B cell (primary cell): ENCODE measurements at regions not wholly inside any gene's neighbourhood (a gene's known extent, or its start where the extent isn't known, plus 50 kb on each side); places are given as distances from the start of the nearest gene placed in this dataset.

Experiments
- ATAC-seq: fragments of 200-7000 bp; cut with Tn5 transposase; one replicate; pipeline ENCODE4 v1.10.0; 2021; ENCODE audit warnings: low read depth, mild to moderate bottlenecking, moderate number of reproducible peaks, moderate library complexity
- CTCF ChIA-PET: fragments of 350-600 bp; sonication (Branson Sonifier 250); formaldehyde crosslinking; loops from one replicate; lab custom pipeline; 2021; ENCODE audit warnings: antibody characterized with exemption, inconsistent platforms; lab: Charles Lee
- POLR2A ChIA-PET: fragments of 350-600 bp; sonication (Branson Sonifier 250); formaldehyde crosslinking; loops from one replicate; lab custom pipeline; 2021; ENCODE audit warnings: antibody characterized with exemption; lab: Charles Lee
- DNase-seq: peaks from one replicate; pipeline ENCODE4 v3.0.0; 2013
- H2AFZ ChIP-seq: 2 replicates; pipeline ENCODE4 v1.6.1; 2012; ENCODE audit warnings: mild to moderate bottlenecking, low read depth, low read length; ENCODE audit not compliant: insufficient read depth, poor library complexity, severe bottlenecking
- H3K27ac ChIP-seq, 2 donors: 1 replicate in 1 of 2; 2 replicates in 1 of 2; pipeline ENCODE4 v1.5.1; 2012 to 2013; ENCODE audit warnings: low read length in 2 of 2, mild to moderate bottlenecking in 2 of 2, moderate library complexity in 1 of 2
- H3K27me3 ChIP-seq, 4 experiments: fragments of 200-600 bp in 1 of 4; sonication (generic) in 1 of 4; replicated peaks in 1 of 4; 1 replicate in 2 of 4; 2 replicates in 2 of 4; pipeline versions ENCODE4 v1.6.1 to v1.7.0; 2013 to 2016; ENCODE audit warnings: low read length in 3 of 4, mild to moderate bottlenecking in 2 of 4, mixed read lengths in 1 of 4, moderate library complexity in 1 of 4; ENCODE audit not compliant: insufficient read depth in 4 of 4, control insufficient read depth in 3 of 4; ENCODE audit errors: control extremely low read depth in 1 of 4
- H3K36me3 ChIP-seq, 2 experiments: replicated peaks in 1 of 2; 1 replicate in 1 of 2; 2 replicates in 1 of 2; pipeline versions ENCODE4 v1.6.1 to v1.7.1; 2013; ENCODE audit warnings: low read length in 1 of 2; ENCODE audit not compliant: insufficient read depth in 2 of 2, control insufficient read depth in 1 of 2; ENCODE audit errors: control extremely low read depth in 1 of 2, extremely low read depth in 1 of 2
- H3K4me1 ChIP-seq, 2 donors: fragments of 200-600 bp in 1 of 2; sonication (generic) in 1 of 2; 1 replicate in 1 of 2; 2 replicates in 1 of 2; pipeline versions ENCODE4 v1.5.1 to v1.6.1; 2013 to 2017; ENCODE audit warnings: low read length in 2 of 2; ENCODE audit not compliant: control insufficient read depth in 2 of 2, insufficient read depth in 2 of 2
- H3K4me2 ChIP-seq: replicated peaks from 2 replicates; pipeline ENCODE3; 2012; ENCODE audit warnings: mild to moderate bottlenecking, low read depth, low read length; ENCODE audit not compliant: poor library complexity, severe bottlenecking
- H3K4me3 ChIP-seq, 5 experiments: fragments of 200-600 bp in 1 of 5; sonication (generic) in 1 of 5; 1 replicate in 3 of 5; 2 replicates in 2 of 5; pipeline versions ENCODE4 v1.5.1 to v1.7.0; 2011 to 2016; ENCODE audit warnings: low read length in 4 of 5, mild to moderate bottlenecking in 4 of 5, low read depth in 2 of 5, control low read depth in 1 of 5, moderate library complexity in 1 of 5; ENCODE audit not compliant: insufficient read depth in 1 of 5; ENCODE audit errors: control extremely low read depth in 1 of 5, extremely low read depth in 1 of 5
- H3K79me2 ChIP-seq: fragments of 200-600 bp; sonication (generic); one replicate; pipeline ENCODE4 v1.6.0; 2016; ENCODE audit warnings: low read length; ENCODE audit not compliant: control insufficient read depth, insufficient read depth
- H3K9ac ChIP-seq: fragments of 200-600 bp; sonication (generic); 2 replicates; pipeline ENCODE4 v1.6.1; 2017; ENCODE audit warnings: mild to moderate bottlenecking, low read length, moderate library complexity
- H3K9me3 ChIP-seq, 3 donors: one replicate each; pipeline versions ENCODE4 v1.6.1 to v1.7.1; 2013; ENCODE audit warnings: low read length in 2 of 3; ENCODE audit not compliant: control insufficient read depth in 2 of 3, insufficient read depth in 1 of 3; ENCODE audit errors: control extremely low read depth in 1 of 3
- H4K20me1 ChIP-seq: 2 replicates; pipeline ENCODE4 v1.6.0; 2012; ENCODE audit warnings: mild to moderate bottlenecking, low read length; ENCODE audit not compliant: insufficient read depth, control insufficient read depth, poor library complexity, severe bottlenecking
- H3K27ac Mint-ChIP-seq: one replicate; pipeline ENCODE4 v1.8.0; 2021; ENCODE audit warnings: mixed read lengths
- H3K27me3 Mint-ChIP-seq: one replicate; pipeline ENCODE4 v1.8.0; 2021; ENCODE audit warnings: mixed read lengths
- H3K4me1 Mint-ChIP-seq: one replicate; pipeline ENCODE4 v1.8.0; 2021; ENCODE audit warnings: mixed read lengths
- H3K4me3 Mint-ChIP-seq: one replicate; pipeline ENCODE4 v1.8.0; 2021; ENCODE audit warnings: mixed read lengths
- H3K9me3 Mint-ChIP-seq: one replicate; pipeline ENCODE4 v1.8.0; 2022; ENCODE audit warnings: mixed read lengths; ENCODE audit not compliant: insufficient read depth
- CTCF ChIP-seq: fragments of 200-600 bp; IDR thresholded peaks from one replicate; pipeline ENCODE4 v1.8.0; 2022; ENCODE audit warnings: antibody characterized with exemption, mild to moderate bottlenecking
- EZH2 ChIP-seq: IDR thresholded peaks from 2 replicates; pipeline ENCODE4 v1.6.1; 2012; ENCODE audit warnings: borderline replicate concordance, low read depth, mild to moderate bottlenecking, moderate library complexity, low read length; ENCODE audit not compliant: insufficient read depth, poor library complexity, severe bottlenecking
- WGBS: methylation state at CpG from one replicate; pipeline ENCODE4 v1.1.5; 2013; ENCODE audit warnings: missing lambda C conversion rate; ENCODE audit not compliant: insufficient coverage; 5-methylcytosine and 5-hydroxymethylcytosine counted together
- intact Hi-C: fragments of 100-400 bp; cut with micrococcal nuclease; formaldehyde crosslinking; loops from one replicate; pipeline ENCODE4 v1.10.0; 2022

- no peak overlapping the region for H3K4me2 ChIP-seq
- ChIA-PET CTCF (no interaction called here), POLR2A (no interaction called here)
- no peak for TF ChIP-seq EZH2
- no peak for TF ChIP-seq CTCF
- peaks cover 0 to 30% (median 0%) of the 10 kb centered on the region in 3 donors for H3K9me3 ChIP-seq
- ATAC-seq (no peak), DNase-seq (no peak)
- H3K27ac ChIP-seq = no peak overlapping the region
- H3K4me1 Mint-ChIP-seq = no peaks in the 10 kb centered on the region
- no peaks in the 10 kb centered on the region for H3K79me2 ChIP-seq
- no peaks in the 10 kb centered on the region for H3K4me1 ChIP-seq
- H4K20me1 ChIP-seq = no peaks in the 10 kb centered on the region
- no peak overlapping the region for H3K27ac Mint-ChIP-seq
- peaks cover 10% of the 10 kb centered on the region for H3K9me3 Mint-ChIP-seq
- intact Hi-C loops = no loop called here
- no peaks in the 10 kb centered on the region for H3K36me3 ChIP-seq
- no peak overlapping the region for H3K4me3 ChIP-seq
- no peaks in the 10 kb centered on the region for H3K27me3 Mint-ChIP-seq
- H2AFZ ChIP-seq = no peak overlapping the region
- 83% methylated on average over 3 of the region's 3 CpGs for WGBS
- H3K27me3 ChIP-seq = no peaks in the 10 kb centered on the region
- no peak overlapping the region for H3K4me3 Mint-ChIP-seq
- no peak overlapping the region for H3K9ac ChIP-seq
These were observed 299.8 kb downstream of the GLRX3 start for GRCh38 chr10:130435961-130436360.

GRCh38 chr10:130438861-130439260 is 302.7 kb downstream of the GLRX3 start:
- Mint-ChIP-seq H3K4me1 (no peaks in the 10 kb centered on the region), H3K27me3 (no peaks in the 10 kb centered on the region), H3K27ac (no peak overlapping the region), H3K4me3 (no peak overlapping the region), H3K9me3 (peaks cover 6% of the 10 kb centered on the region)
- ChIA-PET POLR2A (no interaction called here), CTCF (no interaction called here)
- H3K27me3 ChIP-seq = no peaks in the 10 kb centered on the region
- H3K4me2 ChIP-seq = no peak overlapping the region
- intact Hi-C loops = no loop called here
- no peaks in the 10 kb centered on the region for H3K79me2 ChIP-seq
- H3K9ac ChIP-seq = no peak overlapping the region
- no peak overlapping the region for H2AFZ ChIP-seq
- DNase-seq (no peak), ATAC-seq (no peak)
- no peak for TF ChIP-seq EZH2
- TF ChIP-seq CTCF = no peak
- WGBS = 90% methylated on average over 4 of the region's 7 CpGs
- no peaks in the 10 kb centered on the region for H3K4me1 ChIP-seq
- no peak overlapping the region for H3K4me3 ChIP-seq
- no peaks in the 10 kb centered on the region for H3K36me3 ChIP-seq
- no peaks in the 10 kb centered on the region for H4K20me1 ChIP-seq
- no peak overlapping the region for H3K27ac ChIP-seq
- peaks cover 0 to 25% (median 0%) of the 10 kb centered on the region in 3 donors for H3K9me3 ChIP-seq
